H1 (cell line): ENCODE measurements at regions not wholly inside any gene's neighbourhood (a gene's known extent, or its start where the extent isn't known, plus 50 kb on each side); places are given as distances from the start of the nearest gene placed in this dataset.

Source experiments
- CTCF ChIA-PET: fragments of 300-600 bp; sonication (Branson Sonifier 250); formaldehyde crosslinking; loops from one replicate; lab custom pipeline; 2021; ENCODE audit not compliant: partially characterized antibody; lab: Charles Lee
- POLR2A ChIA-PET: fragments of 300-600 bp; sonication (Branson Sonifier 250); formaldehyde crosslinking; loops from one replicate; lab custom pipeline; 2021; ENCODE audit warnings: inconsistent platforms; ENCODE audit not compliant: partially characterized antibody; lab: Charles Lee
- DNase-seq, 2 experiments: peaks; one replicate each; pipeline versions ENCODE4 v3.0.0 to v3.0.0-alpha.2; 2010 to 2022; ENCODE audit warnings: low spot score in 2 of 2, low read depth in 1 of 2, mixed read lengths in 1 of 2
- FAIRE-seq: peaks from 2 replicates; lab custom pipeline; 2011; peaks lifted over from hg19 to GRCh38; lab: Jason Lieb, UNC
- H2AFZ ChIP-seq: 2 replicates; pipeline ENCODE4 v1.8.1; 2012; ENCODE audit warnings: low read length, inconsistent platforms
- H2AK5ac ChIP-seq: 2 replicates; pipeline ENCODE4 v1.6.1; 2013; ENCODE audit warnings: low read depth, low read length
- H2BK120ac ChIP-seq: replicated peaks from 2 replicates; pipeline ENCODE3; 2013; ENCODE audit warnings: low read depth, low read length, inconsistent platforms
- H2BK12ac ChIP-seq: 2 replicates; pipeline ENCODE4 v1.6.1; 2013; ENCODE audit warnings: low read depth, low read length
- H2BK15ac ChIP-seq: 2 replicates; pipeline ENCODE4 v1.6.1; 2013; ENCODE audit warnings: low read length
- H2BK20ac ChIP-seq: 2 replicates; pipeline ENCODE4 v1.6.1; 2013; ENCODE audit warnings: low read length
- H2BK5ac ChIP-seq: 2 replicates; pipeline ENCODE4 v1.6.1; 2013; ENCODE audit warnings: low read depth, low read length
- H3K14ac ChIP-seq: 2 replicates; pipeline ENCODE4 v1.6.1; 2013; ENCODE audit warnings: inconsistent platforms; ENCODE audit not compliant: insufficient read length
- H3K18ac ChIP-seq: 2 replicates; pipeline ENCODE4 v1.6.1; 2013; ENCODE audit warnings: low read length; ENCODE audit errors: extremely low read depth
- H3K23ac ChIP-seq: 2 replicates; pipeline ENCODE4 v1.6.1; 2013; ENCODE audit warnings: inconsistent platforms; ENCODE audit not compliant: insufficient read length
- H3K23me2 ChIP-seq: 2 replicates; pipeline ENCODE4 v1.6.1; 2013; ENCODE audit warnings: low read depth, low read length
- H3K27ac ChIP-seq: 2 replicates; pipeline ENCODE4 v1.6.1; 2011; ENCODE audit warnings: low read depth, low read length, inconsistent platforms
- H3K27me3 ChIP-seq, 4 experiments: replicated peaks in 1 of 4; 1 replicate in 1 of 4; 2 replicates in 3 of 4; pipeline versions ENCODE4 v1.6.1 to v1.8.1; 2011 to 2013; ENCODE audit warnings: low read length in 3 of 4, mild to moderate bottlenecking in 3 of 4, inconsistent platforms in 2 of 4, mixed read lengths in 2 of 4, moderate library complexity in 1 of 4; ENCODE audit not compliant: control insufficient read depth in 3 of 4, insufficient read depth in 3 of 4; ENCODE audit errors: extremely low read depth in 1 of 4
- H3K36me3 ChIP-seq, 4 experiments: 2 replicates each; pipeline versions ENCODE4 v1.6.1 to v1.8.1; 2011 to 2013; ENCODE audit warnings: mild to moderate bottlenecking in 4 of 4, low read length in 3 of 4, moderate library complexity in 2 of 4, control low read depth in 1 of 4, inconsistent platforms in 1 of 4; ENCODE audit not compliant: insufficient read depth in 4 of 4, control insufficient read depth in 2 of 4
- H3K4ac ChIP-seq: replicated peaks from 2 replicates; pipeline ENCODE3; 2013; ENCODE audit warnings: low read length, low read depth, mixed read lengths, inconsistent platforms; ENCODE audit not compliant: insufficient read length
- H3K4me1 ChIP-seq, 4 experiments: replicated peaks in 1 of 4; 1 replicate in 1 of 4; 2 replicates in 3 of 4; pipeline versions ENCODE4 v1.6.1 to v1.8.1; 2011 to 2013; ENCODE audit warnings: low read length in 3 of 4, inconsistent platforms in 2 of 4, mixed read lengths in 1 of 4; ENCODE audit not compliant: insufficient read depth in 4 of 4, control insufficient read depth in 3 of 4
- H3K4me2 ChIP-seq, 2 experiments: 2 replicates each; pipeline versions ENCODE4 v1.6.1 to v1.8.1; 2011 to 2013; ENCODE audit warnings: low read depth in 2 of 2, low read length in 2 of 2, control low read depth in 1 of 2, inconsistent platforms in 1 of 2, mild to moderate bottlenecking in 1 of 2; ENCODE audit not compliant: insufficient read depth in 1 of 2
- H3K4me3 ChIP-seq, 4 experiments: fragments of 200-600, 300-600 bp in 1 of 4; sonication (generic), shearing (Covaris generic), sonication (Bioruptor Twin) in 1 of 4; 2 replicates each; pipeline versions ENCODE4 v1.5.1 to v1.8.1; 2011 to 2016; ENCODE audit warnings: low read length in 4 of 4, low read depth in 3 of 4, control low read depth in 2 of 4, inconsistent platforms in 2 of 4, mild to moderate bottlenecking in 2 of 4, mixed read lengths in 1 of 4, moderate library complexity in 1 of 4; ENCODE audit not compliant: insufficient read depth in 2 of 4; ENCODE audit errors: extremely low read depth in 1 of 4
- H3K56ac ChIP-seq: replicated peaks from 2 replicates; pipeline ENCODE3; 2013; ENCODE audit warnings: low read depth, mild to moderate bottlenecking, mixed read lengths, low read length, inconsistent platforms; ENCODE audit not compliant: insufficient read length
- H3K79me1 ChIP-seq: 2 replicates; pipeline ENCODE4 v1.6.1; 2013; ENCODE audit warnings: low read depth, low read length, control low read depth
- H3K79me2 ChIP-seq, 2 experiments: 2 replicates each; pipeline versions ENCODE4 v1.6.1 to v1.8.1; 2012 to 2013; ENCODE audit warnings: low read length in 2 of 2, mild to moderate bottlenecking in 2 of 2, inconsistent platforms in 1 of 2; ENCODE audit not compliant: insufficient read depth in 2 of 2, control insufficient read depth in 1 of 2
- H3K9ac ChIP-seq, 4 experiments: replicated peaks in 1 of 4; 1 replicate in 1 of 4; 2 replicates in 3 of 4; pipeline versions ENCODE4 v1.6.1 to v1.8.1; 2011 to 2013; ENCODE audit warnings: low read depth in 3 of 4, low read length in 3 of 4, control low read depth in 2 of 4, mild to moderate bottlenecking in 2 of 4, moderate library complexity in 2 of 4, inconsistent platforms in 1 of 4; ENCODE audit errors: extremely low read depth in 1 of 4
- H3K9me3 ChIP-seq, 2 experiments: 2 replicates each; pipeline versions ENCODE4 v1.6.1 to v1.8.1; 2012 to 2013; ENCODE audit warnings: mild to moderate bottlenecking in 2 of 2, moderate library complexity in 2 of 2, control low read depth in 1 of 2, inconsistent platforms in 1 of 2, low read depth in 1 of 2, low read length in 1 of 2, mixed read lengths in 1 of 2; ENCODE audit not compliant: insufficient read depth in 2 of 2
- H4K20me1 ChIP-seq, 2 experiments: replicated peaks in 1 of 2; 2 replicates each; pipeline versions ENCODE3 to v1.8.1; 2011 to 2013; ENCODE audit warnings: inconsistent platforms in 2 of 2, low read length in 2 of 2, mild to moderate bottlenecking in 1 of 2; ENCODE audit not compliant: insufficient read depth in 2 of 2, control insufficient read depth in 1 of 2
- H4K5ac ChIP-seq: 2 replicates; pipeline ENCODE4 v1.6.1; 2013; ENCODE audit warnings: low read length, low read depth, mixed read lengths, inconsistent platforms; ENCODE audit not compliant: insufficient read length
- H4K8ac ChIP-seq: 2 replicates; pipeline ENCODE4 v1.8.0; 2013; ENCODE audit warnings: mild to moderate bottlenecking, moderate library complexity, low read length, inconsistent platforms; ENCODE audit not compliant: insufficient read depth; ENCODE audit errors: extremely low read depth
- H4K91ac ChIP-seq: replicated peaks from 2 replicates; pipeline ENCODE3; 2013; ENCODE audit warnings: low read length, mixed read lengths, inconsistent platforms; ENCODE audit not compliant: insufficient read length
- BRCA1 ChIP-seq: IDR thresholded peaks from 2 replicates; pipeline ENCODE4 v1.6.1; 2012; ENCODE audit warnings: low read depth, low read length, improper control_type of control experiment
- CBX8 ChIP-seq: fragments of 300-800, 300-1000 bp; sonication (generic); IDR thresholded peaks from 2 replicates; pipeline ENCODE4 v1.7.1; 2016; ENCODE audit warnings: low read depth, low read length, borderline replicate concordance
- CHD1 ChIP-seq: IDR thresholded peaks from 2 replicates; pipeline ENCODE4 v1.6.1; 2012; ENCODE audit warnings: low read depth, low read length, improper control_type of control experiment
- CREB1 ChIP-seq: IDR thresholded peaks from 2 replicates; pipeline ENCODE4 v1.6.1; 2012; ENCODE audit warnings: inconsistent platforms
- CTBP2 ChIP-seq: IDR thresholded peaks from 2 replicates; pipeline ENCODE4 v1.7.0; 2011; ENCODE audit warnings: borderline replicate concordance, mild to moderate bottlenecking, moderate library complexity, mixed read lengths, low read length; ENCODE audit not compliant: insufficient read depth, insufficient read length
- EZH2 ChIP-seq: fragments of 200-600 bp; sonication (generic); IDR thresholded peaks from 2 replicates; pipeline ENCODE4 v1.7.1; 2012; ENCODE audit warnings: low read depth, mild to moderate bottlenecking, moderate library complexity, low read length, inconsistent platforms; ENCODE audit not compliant: severe bottlenecking
- JUN ChIP-seq: IDR thresholded peaks from 2 replicates; pipeline ENCODE4 v1.6.1; 2011; ENCODE audit warnings: low read depth, mild to moderate bottlenecking, improper control_type of control experiment, low read length
- POLR2AphosphoS5 ChIP-seq: IDR thresholded peaks from 2 replicates; pipeline ENCODE4 v1.6.1; 2011; ENCODE audit warnings: low read depth, low read length
- TBP ChIP-seq: IDR thresholded peaks from 2 replicates; pipeline ENCODE4 v1.6.1; 2011; ENCODE audit warnings: low read depth, low read length, improper control_type of control experiment
- WGBS, 2 experiments: shearing (Covaris generic) in 1 of 2; methylation state at CpG; one replicate each; pipeline versions ENCODE4 v1.1.6 to v1.1.7; 2013 to 2015; ENCODE audit warnings: low lambda C conversion rate in 2 of 2, mixed read lengths in 2 of 2, inconsistent platforms in 1 of 2, low coverage in 1 of 2, missing lambda C conversion rate in 1 of 2; ENCODE audit not compliant: insufficient replicate concordance in 2 of 2, insufficient coverage in 1 of 2, insufficient read length in 1 of 2; ENCODE audit errors: extremely low coverage in 1 of 2, missing lambda C conversion rate in 1 of 2; 5-methylcytosine and 5-hydroxymethylcytosine counted together
- TF ChIP-seq, protein P1 (sequence below): IDR thresholded peaks from 2 replicates; pipeline ENCODE4 v1.6.1; 2012; ENCODE audit warnings: inconsistent platforms

GRCh38 chr14:104428333-104428851 is 151.2 kb upstream of the C14orf180 start:
- WGBS, 2 experiments, result 95% methylated on average over 14 of the region's 14 CpGs; no CpG with 5 or more reads in 1 of the 2 experiments

More at GRCh38 chr14:104428333-104428851, 151.2 kb upstream of the C14orf180 start:
- FAIRE-seq, result no peak
- H3K56ac ChIP-seq, result no peak overlapping the region
- H3K4me1 ChIP-seq, result peaks cover 0 to 4% (median 0%) of the 10 kb centered on the region in 4 experiments; a peak in 1 of 7 replicates
- CTCF ChIA-PET, result interaction anchor here (0.9 to 1.2 kb wide), 3 partner anchors 46 to 336 kb away, joined by 3 read pairs; no protein-coding TSS in a partner anchor
- H2AFZ ChIP-seq, result no peak overlapping the region
- H3K27ac ChIP-seq, result no peak overlapping the region
- no peaks in the 10 kb centered on the region; the same call in 1 of the 2 replicates for H3K23me2 ChIP-seq
- POLR2A ChIA-PET, result no interaction called here
- no peak overlapping the region for H4K91ac ChIP-seq
- H3K4ac ChIP-seq, result no peak overlapping the region
- H3K18ac ChIP-seq, result no peak overlapping the region
- H3K36me3 ChIP-seq, result no peaks in the 10 kb centered on the region
- H2BK120ac ChIP-seq, result no peak overlapping the region
- H2AK5ac ChIP-seq, result no peak overlapping the region
- no peak overlapping the region for H2BK15ac ChIP-seq
- no peak overlapping the region for H2BK20ac ChIP-seq
- no peak overlapping the region for H3K9ac ChIP-seq
- H4K20me1 ChIP-seq, result no peaks in the 10 kb centered on the region
- H3K27me3 ChIP-seq, result no peaks in the 10 kb centered on the region
- no peak overlapping the region for H3K4me2 ChIP-seq
- no peak overlapping the region for H2BK12ac ChIP-seq
- TF ChIP-seq CREB1, result no peak
- TF ChIP-seq CHD1, result no peak
- TF ChIP-seq, protein P1, sequence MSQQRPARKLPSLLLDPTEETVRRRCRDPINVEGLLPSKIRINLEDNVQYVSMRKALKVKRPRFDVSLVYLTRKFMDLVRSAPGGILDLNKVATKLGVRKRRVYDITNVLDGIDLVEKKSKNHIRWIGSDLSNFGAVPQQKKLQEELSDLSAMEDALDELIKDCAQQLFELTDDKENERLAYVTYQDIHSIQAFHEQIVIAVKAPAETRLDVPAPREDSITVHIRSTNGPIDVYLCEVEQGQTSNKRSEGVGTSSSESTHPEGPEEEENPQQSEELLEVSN, result no peak
- TF ChIP-seq POLR2AphosphoS5, result no peak
- no peak for TF ChIP-seq TBP
- no peak for TF ChIP-seq JUN
- TF ChIP-seq CTBP2, result no peak
- no peak for TF ChIP-seq BRCA1
- no peak for TF ChIP-seq EZH2
- TF ChIP-seq CBX8, result no peak
- H4K5ac ChIP-seq, result no peak overlapping the region
- H3K4me3 ChIP-seq, result no peak overlapping the region
- H3K9me3 ChIP-seq, result no peaks in the 10 kb centered on the region
- no peak overlapping the region for H4K8ac ChIP-seq
- H3K23ac ChIP-seq, result no peak overlapping the region
- H3K79me1 ChIP-seq, result no peaks in the 10 kb centered on the region
- no peak overlapping the region for H3K14ac ChIP-seq
- no peak overlapping the region for H2BK5ac ChIP-seq
- H3K79me2 ChIP-seq, result no peaks in the 10 kb centered on the region
- DNase-seq, result no peak
